ENCODE measurements at regions not wholly inside any gene's neighbourhood (a gene's known extent, or its start where the extent isn't known, plus 50 kb on each side); places are given as distances from the start of the nearest gene placed in this dataset.

DNA sequence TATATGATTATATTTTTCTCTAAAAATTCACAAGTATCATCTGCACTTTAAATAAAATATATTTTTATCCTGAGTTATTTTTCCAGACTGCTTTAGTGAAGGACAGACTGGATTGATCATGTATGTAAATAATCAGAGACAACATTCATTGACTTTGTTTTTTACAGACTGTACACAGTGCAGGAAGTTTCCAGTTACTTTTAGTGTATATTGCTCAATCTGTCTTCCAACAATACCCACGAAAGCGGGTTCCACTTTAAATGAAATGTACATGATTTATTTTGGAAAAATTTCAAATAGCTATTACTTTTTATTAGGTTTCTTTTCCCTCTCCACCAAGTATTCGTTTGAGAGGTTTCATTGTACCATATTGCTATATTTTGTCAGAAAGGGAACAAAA is 497.0 kb downstream of the FSCB start:
- DNase-seq (ENCODE audit: low read depth), result no peak

GRCh38 chr14:44009642-44010041 is 497.4 kb downstream of the FSCB start:
- no peak for DNase-seq (ENCODE audit: low read depth)

- DNase-seq (ENCODE audit: low read depth), result no peak
These were observed 518.1 kb downstream of the FSCB start for GRCh38 chr14:43988989-43989388.

- no peak for DNase-seq (ENCODE audit: low read depth)
These were observed 523.4 kb downstream of the FSCB start for GRCh38 chr14:43983721-43984120.

DNA sequence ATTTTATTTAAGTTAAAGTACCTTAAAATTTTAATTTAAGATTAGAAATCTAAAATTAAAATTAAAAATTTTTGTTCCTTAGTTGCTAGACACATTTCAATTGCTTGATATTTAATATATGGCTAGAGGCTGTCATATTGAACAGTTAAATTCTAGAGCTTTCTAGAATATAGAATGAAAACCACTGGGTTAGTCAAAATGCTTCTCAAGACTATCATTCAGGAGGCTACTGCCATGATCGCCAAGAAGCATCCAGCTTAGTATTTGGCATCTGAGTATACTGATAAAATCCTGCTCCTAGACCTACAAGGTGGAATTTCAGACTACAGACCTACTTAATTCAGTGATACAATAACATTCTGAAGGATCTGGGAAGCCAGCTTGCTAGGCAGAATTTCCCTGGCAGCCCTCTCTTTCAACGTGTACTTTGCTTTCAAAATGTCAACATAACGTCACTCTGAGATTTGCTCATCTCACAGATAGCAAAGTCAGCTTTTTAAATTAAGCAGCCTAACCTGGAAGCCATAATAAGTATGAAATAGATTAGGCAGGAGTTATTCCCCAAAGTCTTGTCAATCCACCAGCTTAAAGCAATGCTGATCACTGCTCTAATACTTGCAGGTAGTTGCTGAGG is 525.8 kb downstream of the FSCB start:
- no peak for DNase-seq (ENCODE audit: low read depth)

- no peak for DNase-seq (ENCODE audit: low read depth)
These were observed 550.3 kb downstream of the FSCB start for GRCh38 chr14:43956741-43957140.

- no peak for DNase-seq (ENCODE audit: low read depth)
These were observed 557.7 kb downstream of the FSCB start for GRCh38 chr14:43949400-43949799.

DNA sequence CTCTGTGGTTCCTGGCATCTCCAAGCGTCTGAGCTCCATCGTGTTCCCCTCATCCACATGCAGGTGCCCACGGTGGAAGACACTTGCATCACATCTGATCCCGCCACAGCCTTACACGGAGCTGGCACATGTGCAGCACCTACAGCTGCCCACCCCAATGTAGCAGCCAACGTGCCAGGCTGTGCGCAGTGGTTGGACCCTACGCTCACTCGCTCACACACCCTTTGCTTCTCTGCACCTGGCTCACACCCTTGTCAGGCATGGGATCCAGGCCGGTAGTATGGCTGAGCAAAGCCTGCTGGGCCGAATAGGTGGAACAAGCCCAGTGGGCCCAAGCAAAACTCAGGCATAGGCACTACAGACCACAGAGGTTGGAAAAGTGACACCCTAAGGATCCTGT is 567.2 kb downstream of the FSCB start:
- no peak for DNase-seq (ENCODE audit: low read depth)

- DNase-seq (ENCODE audit: low read depth), result no peak
These were observed 568.3 kb downstream of the FSCB start for GRCh38 chr14:43938588-43939281.

GRCh38 chr14:43937001-43937400 is 570.1 kb downstream of the FSCB start:
- no peak for DNase-seq (ENCODE audit: low read depth)

- DNase-seq (ENCODE audit: low read depth), result no peak
These were observed 573.0 kb downstream of the FSCB start for GRCh38 chr14:43934102-43934501.

DNA sequence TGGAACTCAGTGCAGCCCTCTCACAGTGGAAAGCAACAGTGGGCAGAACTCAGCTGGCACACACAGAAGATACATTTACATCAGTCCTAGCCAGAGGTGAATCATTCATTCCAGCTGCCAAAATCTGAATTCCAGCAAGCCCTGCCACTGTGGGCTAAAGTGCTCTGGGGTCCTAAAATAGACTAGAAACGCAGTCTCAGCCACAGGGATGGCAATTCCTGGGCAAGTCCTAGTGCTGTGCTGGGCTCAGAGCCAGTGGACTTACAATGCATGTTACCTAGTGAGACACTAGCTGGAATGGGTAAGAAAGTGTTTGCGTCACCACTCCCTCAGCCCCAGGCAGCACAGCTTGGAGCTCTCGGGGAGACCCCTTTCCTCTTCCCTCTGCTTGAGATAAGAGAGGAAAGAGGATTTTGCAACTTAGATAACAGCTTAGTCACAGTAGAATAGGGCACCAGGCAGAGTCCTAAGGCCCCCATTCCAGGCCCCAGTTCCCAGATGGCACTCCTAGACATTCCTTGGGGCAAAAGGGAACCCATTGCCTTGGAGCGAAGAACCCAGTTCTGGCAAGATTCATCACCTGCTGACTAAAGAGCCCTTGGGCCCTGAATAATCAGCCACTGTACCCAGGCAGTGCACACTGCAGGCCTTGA is 592.9 kb downstream of the FSCB start:
- DNase-seq (ENCODE audit: low read depth), result no peak

GRCh38 chr14:43903209-43903608 is 603.9 kb downstream of the FSCB start:
- no peak for DNase-seq (ENCODE audit: low read depth)

DNA sequence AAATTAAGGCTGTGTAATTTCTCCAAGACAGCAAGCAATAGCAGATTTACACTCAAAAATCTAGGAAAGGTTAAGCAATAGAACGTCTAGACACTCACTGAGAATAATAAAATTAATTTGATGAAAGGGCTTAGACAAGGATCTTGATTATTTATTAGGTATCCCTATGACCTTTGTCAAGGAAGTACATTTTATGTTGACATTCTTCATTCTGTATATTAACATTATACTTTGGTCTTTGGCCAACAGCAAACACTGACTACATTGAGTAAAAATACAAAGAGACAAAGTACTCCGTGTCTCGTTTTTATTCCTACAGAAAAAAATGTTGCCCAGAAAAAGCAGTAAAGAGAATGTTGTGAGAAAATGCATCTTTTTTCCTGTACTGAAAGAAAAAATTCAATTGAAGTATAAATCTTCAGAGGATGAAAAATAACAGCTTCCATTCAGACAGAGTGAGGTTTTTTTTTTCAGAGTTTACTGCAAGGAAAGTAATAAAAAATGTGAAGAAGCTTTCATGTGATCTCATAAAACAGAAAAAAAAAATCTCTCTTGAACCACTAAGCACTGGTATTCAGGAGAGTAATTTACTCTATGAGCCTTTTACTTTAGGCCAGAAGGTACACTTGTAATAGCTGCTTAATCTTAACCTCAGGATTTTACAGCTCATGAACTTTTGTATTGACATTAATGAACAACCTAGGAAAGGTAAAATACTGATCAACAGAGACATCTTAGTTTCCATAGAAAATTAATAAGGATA is 605.0 kb downstream of the FSCB start:
- DNase-seq (ENCODE audit: low read depth), result no peak

DNA sequence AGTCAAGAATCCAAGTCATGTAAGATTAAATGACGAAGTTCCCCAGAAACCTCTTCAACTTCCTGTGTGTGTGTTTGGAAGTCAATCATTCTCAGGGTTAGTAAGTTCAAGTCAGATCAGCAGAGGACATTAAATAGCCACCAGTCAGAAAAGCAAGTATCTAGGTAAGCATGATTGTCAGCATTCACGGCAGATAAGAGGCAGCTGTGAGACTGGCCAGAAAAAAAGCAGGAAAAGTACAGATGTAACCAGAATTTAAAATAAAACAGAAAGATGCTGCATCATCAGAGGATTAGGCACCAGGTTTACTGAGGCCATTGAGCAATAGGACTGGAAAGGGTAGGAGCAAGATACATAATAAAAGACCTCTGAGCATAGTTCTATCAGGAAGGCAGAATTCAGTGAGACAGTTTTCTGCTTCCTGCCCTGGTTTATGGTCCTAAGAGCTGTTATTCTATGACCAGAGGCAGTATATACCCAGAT is 606.9 kb downstream of the FSCB start:
- no peak for DNase-seq (ENCODE audit: low read depth)

- DNase-seq (ENCODE audit: low read depth), result no peak
These were observed 608.4 kb downstream of the FSCB start for GRCh38 chr14:43898687-43899086.

GRCh38 chr14:43896044-43896443 is 611.0 kb downstream of the FSCB start:
- DNase-seq (ENCODE audit: low read depth), result no peak

DNA sequence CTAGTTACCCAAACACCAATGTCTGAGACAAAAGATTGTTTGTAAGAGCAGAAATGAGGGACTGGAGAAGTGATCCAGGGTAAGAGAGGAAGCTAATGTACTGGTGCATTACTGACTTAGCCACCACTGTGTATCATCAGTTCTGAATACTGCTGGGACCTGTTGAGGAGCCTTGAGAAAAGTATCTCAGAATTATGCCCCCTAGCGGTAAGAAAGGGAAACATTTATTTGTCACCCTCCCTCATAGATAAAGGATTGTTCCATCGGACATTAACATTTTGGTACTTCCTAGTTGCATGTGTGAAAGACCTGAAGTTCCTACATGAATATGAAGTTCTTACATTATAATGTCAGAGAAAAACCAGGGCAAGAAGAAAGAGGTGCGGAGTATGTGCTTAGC is 612.5 kb downstream of the FSCB start:
- DNase-seq (ENCODE audit: low read depth), result no peak

DNA sequence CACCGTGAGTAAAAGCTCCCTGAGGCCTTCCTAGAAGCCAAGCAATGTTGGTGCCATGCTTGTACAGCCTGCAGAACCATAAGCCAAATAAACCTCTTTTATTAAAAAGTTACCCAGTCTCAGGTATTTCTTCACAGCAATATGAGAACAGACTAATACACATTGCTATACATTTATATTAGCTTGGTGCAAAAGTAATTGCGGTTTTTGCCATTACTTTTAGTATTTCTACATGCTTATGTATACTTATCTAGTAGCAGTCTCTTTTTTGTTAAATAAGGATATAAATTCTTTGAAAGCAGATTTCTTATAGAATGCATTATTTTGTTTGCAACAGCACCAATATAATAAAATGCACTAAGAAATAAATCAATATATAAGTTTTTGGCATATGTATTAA is 619.6 kb downstream of the FSCB start:
- DNase-seq (ENCODE audit: low read depth), result no peak

DNA sequence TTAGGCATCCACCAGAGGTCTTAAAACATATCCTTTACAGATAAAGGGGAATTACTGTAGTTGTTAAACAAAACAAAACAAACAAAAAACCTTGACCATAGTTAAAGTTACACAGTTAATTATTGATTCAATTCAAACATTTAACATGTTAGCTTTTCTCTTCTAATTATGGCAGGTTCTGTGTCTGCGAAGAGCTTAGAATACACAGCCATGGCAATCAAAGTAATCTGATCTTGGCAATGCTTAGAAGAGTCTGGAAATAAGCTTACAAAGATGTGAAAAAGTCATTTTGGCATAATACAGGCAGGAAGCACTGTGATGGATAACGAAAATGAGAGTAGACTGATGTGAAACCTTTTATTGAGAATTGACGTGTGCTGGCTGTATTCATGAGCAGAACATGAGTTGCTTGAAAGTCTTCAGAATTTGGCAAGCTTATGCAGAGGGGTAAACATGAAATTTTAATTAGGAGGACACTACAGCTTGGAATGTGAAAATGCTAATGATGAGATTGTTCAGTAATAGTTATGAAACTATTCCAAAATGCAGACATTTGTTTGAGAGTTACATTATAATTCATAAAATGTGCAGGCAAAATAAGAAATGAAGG is 629.6 kb downstream of the FSCB start:
- no peak for DNase-seq (ENCODE audit: low read depth)

DNA sequence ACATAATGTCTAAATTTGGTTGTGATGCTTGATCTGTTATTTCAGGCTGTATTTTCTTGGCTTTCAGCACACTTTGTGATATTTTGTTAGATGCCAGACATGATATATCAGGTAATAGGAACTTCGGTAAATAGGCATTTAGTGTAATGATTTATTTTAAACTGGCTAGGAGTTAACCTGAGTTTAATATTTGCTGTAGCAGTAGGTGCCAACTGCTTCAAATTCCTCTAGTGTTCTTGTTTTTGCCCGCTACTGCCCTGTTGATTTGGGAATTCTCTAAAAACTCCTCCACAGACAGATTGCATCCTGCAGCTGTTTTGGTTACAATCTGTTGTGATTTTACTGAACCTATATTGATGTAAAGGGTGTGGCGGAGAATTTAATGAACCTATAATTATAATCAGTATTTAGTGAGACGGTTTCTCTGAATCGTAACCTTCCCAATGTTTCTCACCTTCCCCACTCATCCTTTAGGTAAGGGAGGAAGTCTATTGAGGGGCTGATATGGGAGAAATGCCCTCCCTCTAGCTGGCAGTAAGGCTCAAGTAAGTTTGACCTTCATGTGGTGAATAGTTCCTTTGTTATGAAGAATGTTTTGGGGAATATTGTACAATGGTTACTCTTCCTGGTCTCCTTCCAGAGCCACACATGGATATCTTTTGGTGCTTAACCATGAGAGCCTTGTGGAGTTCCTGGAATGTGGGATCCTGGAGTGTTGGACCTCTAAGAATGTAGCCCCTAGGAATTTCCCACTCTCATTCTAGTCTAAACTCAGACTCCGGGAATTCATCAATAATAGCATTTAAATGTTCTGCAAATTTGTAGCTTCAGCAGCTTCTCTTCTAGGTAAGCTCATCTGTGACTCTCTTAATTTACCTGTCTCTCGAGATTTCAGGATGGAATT is 634.1 kb downstream of the FSCB start:
- DNase-seq (ENCODE audit: low read depth), result no peak
